Peyer's patch (tissue), 4 donors: ENCODE measurements at regions not wholly inside any gene's neighbourhood (a gene's known extent, or its start where the extent isn't known, plus 50 kb on each side); places are given as distances from the start of the nearest gene placed in this dataset.

Experiments used
- POLR2A ChIP-seq, 2 donors: fragments of 450-650 bp; IDR thresholded peaks; one replicate each; pipeline ENCODE4 v1.5.1; 2017; ENCODE audit warnings: antibody characterized with exemption in 2 of 2, mild to moderate bottlenecking in 2 of 2, moderate library complexity in 2 of 2
- TF ChIP-seq, protein P1 (sequence below), 6 experiments: fragments of 450-650 bp in 4 of 6; fragments of 200-600 bp in 2 of 6; sonication (generic) in 1 of 6; IDR thresholded peaks; one replicate each; pipeline ENCODE4 v1.5.1; 2017 to 2019; ENCODE audit warnings: antibody characterized with exemption in 6 of 6, mild to moderate bottlenecking in 3 of 6, moderate library complexity in 1 of 6

DNA sequence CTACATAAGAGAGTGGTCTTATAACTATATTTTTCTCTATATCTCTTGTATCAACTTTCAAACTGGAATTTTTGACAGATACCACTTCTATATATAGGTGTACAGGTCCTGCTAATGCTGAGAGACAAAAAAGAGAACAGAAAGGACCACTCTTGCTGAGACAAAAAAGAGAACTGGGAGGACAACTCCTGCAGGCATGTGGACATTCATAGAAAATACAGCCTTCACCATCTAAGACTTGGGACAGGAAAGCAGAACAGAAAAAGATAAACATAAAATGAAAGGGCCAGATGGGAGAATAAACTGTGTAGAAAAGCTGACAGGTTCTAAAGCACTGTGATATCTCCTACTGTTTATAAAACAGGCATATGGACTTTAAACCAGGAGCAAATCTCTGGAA lies 541.0 kb upstream of the ADGRB3 start:
- no peak for TF ChIP-seq POLR2A (IDR thresholded peaks at IDR 0.05)
- TF ChIP-seq, protein P1, sequence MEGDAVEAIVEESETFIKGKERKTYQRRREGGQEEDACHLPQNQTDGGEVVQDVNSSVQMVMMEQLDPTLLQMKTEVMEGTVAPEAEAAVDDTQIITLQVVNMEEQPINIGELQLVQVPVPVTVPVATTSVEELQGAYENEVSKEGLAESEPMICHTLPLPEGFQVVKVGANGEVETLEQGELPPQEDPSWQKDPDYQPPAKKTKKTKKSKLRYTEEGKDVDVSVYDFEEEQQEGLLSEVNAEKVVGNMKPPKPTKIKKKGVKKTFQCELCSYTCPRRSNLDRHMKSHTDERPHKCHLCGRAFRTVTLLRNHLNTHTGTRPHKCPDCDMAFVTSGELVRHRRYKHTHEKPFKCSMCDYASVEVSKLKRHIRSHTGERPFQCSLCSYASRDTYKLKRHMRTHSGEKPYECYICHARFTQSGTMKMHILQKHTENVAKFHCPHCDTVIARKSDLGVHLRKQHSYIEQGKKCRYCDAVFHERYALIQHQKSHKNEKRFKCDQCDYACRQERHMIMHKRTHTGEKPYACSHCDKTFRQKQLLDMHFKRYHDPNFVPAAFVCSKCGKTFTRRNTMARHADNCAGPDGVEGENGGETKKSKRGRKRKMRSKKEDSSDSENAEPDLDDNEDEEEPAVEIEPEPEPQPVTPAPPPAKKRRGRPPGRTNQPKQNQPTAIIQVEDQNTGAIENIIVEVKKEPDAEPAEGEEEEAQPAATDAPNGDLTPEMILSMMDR (IDR thresholded peaks at IDR 0.05), result no peak
